NCI-H446 treated with DMSO at 0.1 percent for 48 hours (cell line): ENCODE measurements at regions not wholly inside any gene's neighbourhood (a gene's known extent, or its start where the extent isn't known, plus 50 kb on each side); places are given as distances from the start of the nearest gene placed in this dataset.
A peak's percentile ranks its signal among the peaks of the same experiment; 100 is the strongest.
"Not testable (repeated sequence)": the region's sequence is repeated elsewhere in the genome, so short reads cannot be mapped to it uniquely, and the experiment has no call there.

Experiments used
- DNase-seq: peaks from one replicate; lab custom pipeline; 2025; lab: John Stamatoyannopoulos, UW

DNA sequence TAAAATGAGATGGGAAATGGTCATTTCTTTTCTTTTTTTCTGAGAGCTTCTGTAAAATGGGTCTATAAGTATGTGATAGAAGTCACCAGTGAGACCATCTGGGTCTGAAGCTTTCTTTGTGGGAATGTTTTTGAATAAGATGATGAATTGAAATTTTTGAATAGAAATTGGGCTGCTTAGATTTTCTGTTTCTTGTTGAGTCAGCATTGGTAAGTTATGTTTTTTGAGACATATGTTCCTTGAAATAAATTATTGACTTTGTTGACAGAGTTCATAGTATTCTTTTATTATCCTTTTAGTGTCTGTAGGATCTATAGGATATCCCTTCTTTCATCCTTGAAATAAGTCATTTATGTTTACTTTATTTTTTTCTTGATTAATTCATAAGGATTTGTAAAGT is 208.1 kb downstream of the OPA1 start:
- no peak for DNase-seq

DNA sequence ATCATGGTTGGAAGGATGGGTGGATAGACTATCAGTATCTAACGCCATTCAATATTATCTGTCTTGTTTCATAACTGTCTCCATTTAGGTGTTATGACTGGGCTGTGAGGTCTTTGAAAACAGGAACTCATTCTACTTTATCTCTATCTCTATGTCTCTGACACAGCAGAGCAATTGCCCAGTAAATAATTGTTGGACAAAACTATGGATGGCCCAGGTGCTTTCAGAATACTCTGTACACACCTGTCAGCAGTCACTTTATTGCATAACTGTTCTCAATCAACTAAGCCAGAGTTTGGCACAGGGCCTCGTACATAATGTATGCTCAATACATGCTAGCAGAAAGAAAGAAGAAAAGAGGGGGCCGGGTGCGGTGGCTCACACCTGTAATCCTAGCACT is 210.3 kb downstream of the OPA1 start:
- no peak for DNase-seq

DNA sequence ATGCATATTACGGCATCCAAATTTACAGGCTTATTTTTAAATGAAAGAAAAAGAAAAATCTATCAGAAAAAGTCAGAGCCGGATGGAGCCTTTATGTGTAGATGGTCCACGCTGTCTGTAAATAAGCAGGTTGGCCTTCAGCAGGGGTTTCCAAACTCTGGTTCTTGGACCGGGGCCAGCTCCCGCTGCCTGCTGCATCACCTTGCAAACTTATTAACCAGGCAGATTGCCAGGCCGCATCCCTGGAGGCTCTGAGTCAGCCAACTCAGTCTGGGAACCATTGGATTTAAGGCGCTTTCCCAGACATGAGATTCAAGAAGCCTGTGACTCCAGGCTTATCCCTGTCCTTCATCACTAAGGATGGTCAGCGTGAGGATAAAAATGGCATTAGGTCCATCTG is 212.4 kb downstream of the OPA1 start:
- peak; percentile 69 for DNase-seq

DNA sequence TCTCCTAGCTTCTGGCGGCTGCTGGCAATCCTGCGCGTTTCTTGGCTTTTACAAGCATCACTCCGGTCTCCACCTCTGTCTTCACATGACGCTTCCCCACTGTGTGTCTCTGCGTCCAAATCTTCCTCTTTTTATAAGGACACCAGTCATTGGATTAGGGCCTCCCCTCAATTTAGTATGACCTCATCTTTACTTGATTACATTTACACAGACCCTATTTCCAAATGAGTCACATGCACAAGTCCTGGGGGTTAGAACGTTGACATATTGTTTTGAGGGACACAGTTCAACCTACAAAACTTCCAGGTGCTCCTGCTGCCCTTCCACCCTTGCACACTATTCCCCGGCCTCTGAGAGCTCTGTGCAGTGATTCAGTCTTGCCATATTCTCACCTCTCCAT is 215.3 kb downstream of the OPA1 start:
- no peak for DNase-seq

DNA sequence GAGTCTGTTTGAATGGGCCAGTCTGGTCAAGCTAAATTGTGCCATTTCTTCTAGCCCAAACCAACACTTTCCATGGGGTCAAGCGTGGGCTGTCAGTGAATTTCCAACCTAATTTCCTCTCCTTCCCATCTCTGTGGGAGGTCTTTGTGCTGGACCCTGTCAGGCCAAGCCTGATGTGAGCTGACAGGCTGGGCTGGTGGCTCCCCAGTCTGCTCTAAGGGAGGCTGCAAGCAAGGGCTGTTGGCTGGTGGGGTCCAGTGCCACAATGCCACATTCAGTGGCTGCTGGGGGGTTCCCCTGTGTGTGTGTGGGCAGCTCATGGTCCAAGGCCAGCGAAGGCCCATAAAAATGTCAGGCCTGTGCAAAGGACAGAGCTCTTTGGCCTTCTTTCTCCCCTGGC is 216.1 kb downstream of the OPA1 start:
- DNase-seq, result no peak

DNA sequence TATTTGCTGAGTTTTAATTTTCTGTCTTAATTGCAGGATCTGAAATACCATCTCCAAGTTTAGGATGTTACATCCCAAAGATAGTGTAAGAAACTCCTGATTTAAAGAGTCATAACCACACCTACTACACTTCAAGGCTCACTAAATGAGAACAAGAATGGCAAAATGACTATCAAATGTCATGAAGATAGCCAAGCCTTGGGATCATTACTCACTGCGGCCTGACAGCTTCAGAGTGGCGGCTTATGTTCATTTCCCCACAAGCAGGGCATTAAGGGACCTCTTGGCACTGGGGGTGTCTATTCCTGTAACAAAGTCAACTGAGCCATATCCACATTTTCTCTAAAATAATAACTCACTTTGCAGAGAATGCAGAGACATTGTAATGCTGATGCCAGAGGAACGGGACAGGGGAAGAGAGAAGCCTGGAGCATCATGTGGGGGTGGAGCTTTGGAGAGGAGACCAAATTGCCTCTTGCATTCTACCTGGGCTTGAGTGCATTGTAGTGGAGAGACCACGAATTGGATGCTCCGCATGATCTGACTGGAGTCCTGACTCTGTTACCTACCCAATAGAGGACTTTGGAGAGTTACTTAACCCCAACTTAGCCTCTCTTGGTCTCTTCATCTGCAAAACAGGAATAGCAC is 219.2 kb downstream of the OPA1 start:
- no peak for DNase-seq

DNA sequence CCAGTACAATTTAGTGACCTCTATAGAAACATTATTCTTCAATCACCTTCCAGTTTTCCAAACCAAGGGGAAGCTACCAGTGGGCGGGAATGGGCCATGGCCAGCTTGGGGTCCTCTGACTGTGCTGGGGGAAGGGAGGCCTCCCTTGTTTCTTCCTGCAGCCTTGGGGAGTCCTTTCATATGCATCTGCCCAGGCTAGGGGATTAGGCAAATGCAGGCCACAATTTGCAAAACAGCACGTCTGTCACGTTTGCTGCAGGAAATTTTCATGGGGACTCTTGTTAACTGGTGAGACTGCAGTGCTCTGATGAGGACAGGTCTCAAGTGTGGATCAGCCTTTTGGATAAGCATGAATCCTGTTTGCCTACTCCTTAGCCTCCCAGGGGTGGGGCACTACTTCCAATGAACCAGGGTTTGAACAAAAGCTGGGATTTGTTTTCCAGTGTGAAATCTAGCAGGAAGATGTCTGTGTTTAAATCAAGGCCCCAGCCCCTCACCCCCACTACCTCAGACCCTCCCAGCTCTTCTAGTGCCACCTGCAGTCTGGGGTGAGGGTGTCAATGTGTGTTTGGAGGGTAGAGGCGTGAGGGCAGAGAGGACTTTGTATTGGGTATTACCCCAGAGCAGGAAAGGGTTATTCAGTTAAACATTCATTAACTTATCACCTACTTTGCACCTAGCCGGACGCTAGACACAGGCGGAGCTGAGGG is 219.9 kb downstream of the OPA1 start:
- no peak for DNase-seq

DNA sequence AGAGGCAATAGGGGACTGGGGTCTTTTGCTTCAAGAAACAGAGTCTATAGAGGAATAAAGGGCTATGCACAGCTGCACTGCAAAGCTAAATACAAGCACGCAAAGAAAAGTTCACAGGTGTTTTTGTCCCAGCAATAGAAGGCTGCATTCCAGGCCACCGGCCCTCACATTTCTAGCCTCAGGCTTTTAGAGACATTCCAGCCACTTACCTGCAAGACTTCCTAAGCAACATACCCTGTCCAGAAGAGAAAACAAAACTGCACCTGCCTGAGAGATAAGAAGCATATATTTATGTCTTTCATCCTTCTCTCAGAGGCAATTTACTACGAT is 220.5 kb downstream of the OPA1 start:
- DNase-seq, result no peak

DNA sequence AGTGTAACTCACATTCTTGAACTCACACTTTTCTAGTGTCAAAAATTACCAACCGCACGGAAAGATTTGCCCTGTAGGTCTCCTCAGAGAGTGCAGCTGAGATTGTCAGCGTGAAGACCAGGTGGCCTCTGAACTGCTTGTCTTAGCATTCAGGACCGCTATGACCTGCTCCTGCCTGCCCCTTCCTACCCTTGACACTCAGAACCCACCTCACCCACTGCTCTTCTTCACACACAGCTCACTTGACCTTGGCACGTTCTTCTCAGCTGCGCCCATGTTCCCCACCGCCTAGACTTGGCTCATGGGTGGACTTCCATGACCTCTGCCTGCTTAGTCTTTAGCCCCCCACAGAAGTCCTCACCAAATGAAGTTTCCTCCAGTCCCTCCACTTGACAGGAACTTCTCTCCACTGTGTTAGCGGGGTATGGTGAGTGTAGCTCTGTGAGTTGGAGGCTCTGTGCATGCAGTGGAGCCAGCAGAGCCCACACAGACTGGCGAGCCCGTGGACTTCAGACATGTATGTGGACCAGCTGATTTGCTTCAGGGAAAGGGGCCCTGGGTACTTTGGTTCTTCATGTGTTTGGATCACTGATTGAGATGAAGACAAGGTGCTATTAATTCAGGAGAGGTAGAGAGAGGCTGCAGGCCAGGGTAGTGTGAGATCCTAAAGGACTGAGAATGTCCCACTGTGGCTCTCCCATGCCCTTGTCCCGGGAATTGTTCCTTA is 221.3 kb downstream of the OPA1 start:
- DNase-seq, result no peak

DNA sequence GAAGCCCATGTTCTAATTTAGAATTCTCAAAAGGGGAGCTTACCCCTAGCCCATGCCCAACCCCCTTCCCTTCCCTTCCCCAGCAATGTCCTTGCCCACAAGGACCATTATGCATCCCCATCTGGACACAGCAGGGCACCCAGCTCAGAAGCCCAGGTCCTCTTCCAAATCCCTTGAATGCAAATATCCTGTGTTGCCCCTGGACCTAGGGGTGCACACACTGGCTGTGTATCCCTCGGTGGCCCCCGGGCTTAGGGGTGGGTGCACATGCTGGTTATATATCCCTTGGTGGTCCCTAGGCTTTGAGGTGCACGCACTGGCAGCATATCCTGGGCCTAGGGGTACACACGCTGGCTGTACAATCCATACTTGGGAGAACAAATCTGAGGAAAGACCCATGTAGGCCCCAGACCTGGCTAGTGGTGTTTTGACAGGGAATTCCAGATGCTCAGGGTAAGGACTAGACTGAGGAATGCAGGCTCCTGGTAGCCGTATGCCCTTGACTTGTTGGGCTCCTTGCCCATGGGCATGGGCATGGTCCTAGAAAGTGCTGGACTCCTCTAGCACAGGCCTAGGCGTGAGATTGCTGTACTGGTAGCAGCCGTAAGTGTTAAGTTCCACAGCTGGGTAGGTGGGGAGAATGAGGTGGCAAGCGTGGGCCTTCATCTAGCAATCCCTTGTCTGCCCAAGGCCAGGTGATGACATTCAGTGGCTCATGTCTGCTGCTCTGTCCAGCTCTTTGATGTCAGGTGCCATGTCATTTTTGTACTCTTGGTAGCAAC is 222.4 kb downstream of the OPA1 start:
- no peak for DNase-seq

DNA sequence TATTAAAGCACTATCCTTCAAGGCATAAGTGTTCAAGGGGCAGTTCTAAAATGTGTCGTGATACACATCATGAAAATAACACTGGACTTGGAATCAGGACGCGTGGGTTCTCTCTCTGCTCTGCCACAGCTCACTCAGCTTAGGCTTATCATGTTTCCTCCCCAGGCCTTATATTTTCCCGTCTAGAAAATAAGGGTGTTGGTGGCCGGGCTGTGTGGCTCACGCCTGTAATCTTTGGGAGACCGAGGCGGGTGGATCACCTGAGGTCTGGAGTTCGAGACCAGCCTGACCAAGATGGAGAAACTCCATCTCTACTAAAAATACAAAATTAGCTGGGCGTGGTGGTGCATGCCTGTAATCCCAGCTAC is 223.0 kb downstream of the OPA1 start:
- no peak for DNase-seq

DNA sequence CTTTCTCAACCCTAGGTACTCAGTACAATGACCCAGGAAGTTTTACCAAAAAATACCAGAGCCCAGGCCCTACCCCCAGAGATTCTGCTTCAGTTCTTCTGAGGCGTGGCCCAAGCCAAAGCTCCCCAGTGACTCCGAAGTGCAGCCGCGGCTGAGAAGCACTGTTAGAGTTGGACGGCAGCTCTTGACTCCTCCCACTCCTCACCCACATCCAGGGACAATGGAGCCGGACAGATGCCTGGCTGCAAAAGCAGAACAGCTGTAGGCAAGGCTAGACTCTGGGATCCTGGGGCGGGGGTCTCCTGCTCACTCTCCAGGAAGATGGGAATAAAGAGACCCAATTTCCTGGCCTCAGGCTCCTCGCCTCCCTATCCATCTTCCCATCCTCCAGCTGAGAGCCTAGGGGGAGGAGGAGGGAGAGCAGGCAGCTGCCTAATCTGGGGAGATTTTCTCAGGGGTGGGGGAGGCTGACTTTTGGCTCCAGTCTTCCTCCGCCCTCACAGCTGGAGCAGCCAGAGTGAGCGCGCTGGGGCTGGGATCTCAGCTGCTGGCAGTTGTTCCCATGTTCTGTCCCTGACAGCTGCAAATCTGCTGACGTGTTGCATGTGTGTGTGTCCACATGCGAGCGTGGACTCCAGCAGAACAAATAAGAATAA is 223.8 kb downstream of the OPA1 start:
- no peak for DNase-seq

DNA sequence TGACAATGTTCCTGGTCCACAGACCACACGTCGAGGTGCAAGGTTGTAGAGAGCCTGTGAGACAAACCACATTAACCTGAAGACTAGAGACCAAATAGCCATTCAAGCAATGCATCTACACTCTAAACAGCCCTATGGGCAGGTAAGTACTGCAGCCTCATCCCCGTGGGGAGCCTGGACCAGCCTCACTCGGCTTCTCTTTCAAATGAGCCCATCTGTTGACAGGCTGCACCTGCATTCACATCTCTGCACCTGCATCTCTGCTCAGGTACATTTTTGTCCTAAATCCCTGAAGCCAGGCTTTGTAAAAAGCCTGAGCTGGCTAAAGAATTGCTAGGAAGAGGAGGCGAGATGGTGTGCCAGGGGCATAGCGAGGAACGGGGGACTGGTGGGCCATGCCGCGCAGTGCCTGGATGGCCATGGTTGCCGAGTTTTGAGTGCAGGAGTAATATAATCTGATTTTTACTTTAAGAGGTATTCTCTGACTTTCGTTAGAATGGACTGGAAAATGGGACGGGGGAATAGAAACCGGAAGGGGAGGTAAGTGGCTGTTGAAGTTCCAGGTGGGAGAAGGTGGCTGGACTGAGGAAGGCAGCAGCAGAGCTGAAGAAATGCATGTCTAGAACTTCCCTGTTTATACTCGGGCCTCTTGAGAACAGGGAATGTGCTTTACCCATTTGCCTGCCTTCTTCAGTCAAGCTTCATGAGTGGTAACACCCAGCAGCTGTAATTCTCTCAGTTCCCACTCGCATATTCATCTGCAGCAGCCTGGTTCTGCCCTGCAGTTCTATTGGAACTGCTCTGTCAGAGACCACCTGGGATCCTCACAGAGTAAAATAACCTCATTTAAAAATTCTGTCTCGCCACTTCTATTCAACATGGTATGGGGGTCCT is 226.4 kb downstream of the OPA1 start:
- DNase-seq, result no peak

DNA sequence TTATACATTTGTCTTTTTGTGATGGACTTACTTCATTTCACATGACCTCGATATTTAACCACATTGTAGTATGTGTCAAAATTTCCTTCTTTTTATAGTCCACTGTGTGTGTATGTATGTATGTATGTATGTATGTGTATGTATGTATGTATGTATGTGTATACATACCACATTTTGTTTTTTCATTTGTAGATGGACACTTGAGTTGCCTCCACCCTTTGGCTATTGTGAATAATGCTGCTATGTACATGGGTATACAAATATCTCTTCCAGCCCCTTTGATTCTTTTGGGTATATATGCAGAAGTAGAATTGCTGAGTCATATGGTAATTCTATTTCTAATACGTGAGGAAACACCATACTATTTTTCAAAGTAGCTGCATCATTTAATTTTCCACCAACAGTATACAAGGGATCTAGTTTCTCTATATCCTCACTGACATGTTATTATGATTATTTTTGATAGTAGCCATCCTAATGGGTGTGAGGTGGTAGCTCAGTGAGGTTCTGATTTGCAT is 228.2 kb downstream of the OPA1 start:
- no peak for DNase-seq

DNA sequence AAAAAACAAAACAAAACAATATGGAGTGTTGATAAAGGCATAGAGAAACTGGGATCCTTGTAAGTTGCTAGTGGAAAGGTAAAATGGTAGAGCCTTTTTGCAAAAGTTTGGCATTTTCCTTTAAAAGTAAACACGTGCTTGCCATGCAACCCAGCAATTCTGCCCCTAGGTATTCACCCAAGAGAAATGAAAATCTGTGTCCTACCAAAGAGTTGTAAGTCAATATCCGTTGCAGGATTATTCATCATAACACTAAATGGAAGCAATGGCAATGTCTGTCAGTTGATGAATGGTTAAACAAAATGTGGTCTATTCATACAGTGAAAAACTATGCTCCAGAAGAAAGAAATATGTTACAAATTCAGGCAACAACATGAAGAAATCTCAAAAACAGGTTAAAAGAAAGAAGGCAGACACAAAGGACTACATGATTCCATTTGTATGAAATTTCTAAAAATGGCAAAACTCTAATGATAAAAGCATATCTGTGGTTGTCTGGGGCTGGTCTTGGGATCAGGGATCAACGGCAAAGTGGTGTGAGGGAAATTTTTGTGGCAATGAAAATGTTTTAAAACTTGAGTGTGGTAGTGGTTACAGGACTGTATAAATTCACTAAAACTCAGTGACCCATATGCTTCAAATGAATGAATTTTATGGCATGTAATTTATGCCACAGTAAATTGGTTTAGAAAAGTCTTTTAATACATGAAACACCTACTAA is 229.6 kb downstream of the OPA1 start:
- no peak for DNase-seq

DNA sequence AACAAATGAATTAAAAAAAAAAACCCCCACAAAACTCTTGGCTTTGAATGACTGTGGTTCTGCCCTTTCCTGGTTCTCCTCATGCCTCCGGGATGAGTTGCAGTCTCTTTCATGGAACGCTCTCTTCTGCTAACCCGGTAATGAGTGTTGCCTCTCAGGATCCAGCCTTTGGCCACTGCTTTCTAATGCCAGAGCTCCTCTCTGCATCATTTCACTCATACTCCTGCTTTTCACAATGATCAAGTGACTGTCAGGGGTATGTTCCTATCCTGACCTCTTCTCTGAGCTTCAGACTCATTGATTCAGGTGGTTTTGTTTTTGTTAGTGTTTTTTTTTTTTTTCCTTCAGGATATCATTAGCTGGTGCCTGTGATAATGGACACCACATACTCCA is 230.2 kb downstream of the OPA1 start:
- not testable (repeated sequence) for DNase-seq

DNA sequence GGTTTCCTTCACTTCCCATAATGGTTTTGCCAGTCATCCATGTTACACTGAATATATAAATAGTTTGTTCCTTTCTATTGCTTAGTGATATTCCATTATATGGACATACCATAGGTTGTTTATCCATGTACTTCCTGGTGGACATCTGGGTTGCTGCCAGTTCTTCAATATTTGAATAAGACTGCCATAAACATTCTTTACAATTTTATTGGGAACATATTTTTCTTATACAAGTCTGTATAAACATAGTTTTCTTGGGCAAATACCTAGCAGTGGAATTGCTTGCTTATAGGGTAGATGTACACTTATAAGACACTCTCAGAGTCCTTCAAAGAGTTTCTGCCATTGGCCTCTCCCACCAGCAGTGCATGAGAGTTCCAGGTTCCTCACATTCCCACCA is 231.4 kb downstream of the OPA1 start:
- no peak for DNase-seq

DNA sequence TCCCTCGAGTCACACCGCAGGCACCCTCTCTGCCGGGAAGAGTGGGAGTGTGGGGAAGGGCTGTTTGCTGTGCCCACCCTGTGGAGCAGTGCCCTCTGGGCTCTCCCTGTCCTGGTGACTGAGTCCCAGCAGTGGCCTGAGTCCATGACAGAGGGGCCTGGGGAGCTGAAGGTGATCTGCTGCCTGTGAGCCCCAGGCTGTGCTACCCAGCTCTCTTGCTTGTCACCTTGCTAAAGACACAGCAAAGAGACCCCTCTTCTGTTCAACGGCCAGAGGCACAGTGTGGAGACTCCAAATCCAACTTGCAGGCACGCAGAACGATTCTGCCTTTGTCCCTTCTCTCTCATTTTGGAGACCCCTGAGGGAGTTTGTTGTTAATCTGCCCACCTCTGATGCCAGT is 232.6 kb downstream of the OPA1 start:
- DNase-seq, result no peak

DNA sequence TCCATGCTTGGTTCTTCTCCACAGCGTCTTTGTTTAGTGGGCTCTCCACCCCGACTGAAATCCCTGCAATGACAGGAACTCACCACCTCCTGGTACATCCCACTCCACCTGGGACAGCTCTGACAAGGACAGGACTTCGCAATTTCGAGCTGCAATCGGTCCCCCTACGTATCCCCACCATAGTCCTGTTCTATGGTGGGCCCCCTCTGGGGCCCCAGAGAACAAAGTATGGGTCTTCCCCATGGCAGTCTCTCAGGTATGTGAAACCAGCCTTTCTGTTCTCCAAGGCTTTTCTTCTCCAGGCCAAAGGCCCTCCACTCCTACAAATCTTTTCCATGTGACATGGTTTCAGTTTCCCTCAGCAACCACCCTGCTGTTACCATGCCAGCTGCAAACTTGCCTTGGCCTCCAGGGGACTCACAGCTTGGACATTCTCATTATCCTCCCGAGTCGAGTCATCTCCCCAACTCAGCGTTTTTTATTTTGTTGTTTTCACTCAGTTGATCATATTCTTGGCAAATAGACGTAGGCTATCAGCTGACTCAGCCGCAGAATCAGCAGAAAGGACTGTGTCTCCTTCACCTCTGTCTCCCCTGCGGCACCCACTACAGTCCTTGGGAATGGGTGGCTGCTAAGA is 233.3 kb downstream of the OPA1 start:
- peak; percentile 29 for DNase-seq
